ENCODE measurements at regions not wholly inside any gene's neighbourhood (a gene's known extent, or its start where the extent isn't known, plus 50 kb on each side); places are given as distances from the start of the nearest gene placed in this dataset.

DNA sequence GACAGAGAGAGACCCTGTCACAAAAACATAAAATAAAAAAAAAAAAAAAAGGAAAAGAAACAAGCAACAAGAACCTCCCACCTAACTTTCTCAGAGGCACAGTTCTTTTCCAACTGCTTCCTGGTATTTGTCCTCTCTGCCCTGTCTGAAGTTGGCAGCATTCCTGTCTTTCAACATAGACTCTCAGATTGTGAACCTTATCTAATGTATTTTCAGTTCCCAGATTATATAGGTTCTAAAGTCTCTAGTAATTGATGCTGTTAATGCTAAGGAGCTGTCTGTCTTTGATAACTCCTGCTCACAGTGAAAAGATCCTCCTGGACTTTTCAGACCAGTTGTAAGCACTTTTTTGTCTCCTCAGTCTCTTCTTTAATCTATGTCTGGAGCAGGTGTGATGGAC, 199.5 kb upstream of the P2RY1 start:
- CTCF ChIA-PET = no interaction called here
- H3K9ac ChIP-seq (ENCODE audit: control insufficient read depth, insufficient read depth, low read length) = no peak overlapping the region
- RAD21 ChIA-PET (ENCODE audit: unreplicated experiment) = no interaction called here
- H2AFZ ChIP-seq (ENCODE audit: control insufficient read depth, low read depth, low read length) = no peak overlapping the region
- POLR2A ChIA-PET = no interaction called here
- intact Hi-C loops (cut with micrococcal nuclease; ENCODE audit: unreplicated experiment) = no loop called here
- no peak overlapping the region for H3K4me3 ChIP-seq
- no peak overlapping the region for H3K27ac ChIP-seq (ENCODE audit: control insufficient read depth, insufficient read depth)
- no peak for TF ChIP-seq SMAD5 (IDR thresholded peaks at IDR 0.05; ENCODE audit: low read depth)
- no peak for TF ChIP-seq TCF12 (IDR thresholded peaks at IDR 0.05; ENCODE audit: low read depth, low read length)
- TF ChIP-seq CHD4 (IDR thresholded peaks at IDR 0.05) = no peak
- TF ChIP-seq NBN (IDR thresholded peaks at IDR 0.05) = no peak
- TF ChIP-seq ZBED1 (IDR thresholded peaks at IDR 0.05; ENCODE audit: borderline replicate concordance) = no peak
- TF ChIP-seq ZSCAN29 (IDR thresholded peaks at IDR 0.05) = no peak
- SMC1A ChIA-PET (ENCODE audit: uncharacterized antibody, unreplicated experiment) = no interaction called here
- no peak for DNase-seq (ENCODE audit: low read depth, low spot score)
- no peaks in the 10 kb centered on the region for H3K4me1 ChIP-seq (ENCODE audit: control insufficient read depth, insufficient read depth, low read length)
- no peak overlapping the region for H3K4me2 ChIP-seq (ENCODE audit: control insufficient read depth, insufficient read depth)
- H3K36me3 ChIP-seq (ENCODE audit: control insufficient read depth in 2 of 2, insufficient read depth in 2 of 2, low read length in 1 of 2) = no peaks in the 10 kb centered on the region
- ATAC-seq = no peak
- no peaks in the 10 kb centered on the region for H3K79me2 ChIP-seq (ENCODE audit: control insufficient read depth, insufficient read depth, low read length)
- no TSS peak for BruUV-seq (replicated peaks)
- no peak for FAIRE-seq
- H3K9me3 ChIP-seq (replicated peaks; ENCODE audit: control insufficient read depth, insufficient read depth, low read length) = no peaks in the 10 kb centered on the region
- no peaks in the 10 kb centered on the region for H4K20me1 ChIP-seq (ENCODE audit: control insufficient read depth, insufficient read depth)
- no peaks in the 10 kb centered on the region; a peak in 1 of 4 replicates for H3K27me3 ChIP-seq (replicated peaks in 1 of 2; ENCODE audit: control insufficient read depth in 2 of 2, insufficient read depth in 2 of 2, low read length in 1 of 2)
- in situ Hi-C loops (cut with MboI) = no loop called here

DNA sequence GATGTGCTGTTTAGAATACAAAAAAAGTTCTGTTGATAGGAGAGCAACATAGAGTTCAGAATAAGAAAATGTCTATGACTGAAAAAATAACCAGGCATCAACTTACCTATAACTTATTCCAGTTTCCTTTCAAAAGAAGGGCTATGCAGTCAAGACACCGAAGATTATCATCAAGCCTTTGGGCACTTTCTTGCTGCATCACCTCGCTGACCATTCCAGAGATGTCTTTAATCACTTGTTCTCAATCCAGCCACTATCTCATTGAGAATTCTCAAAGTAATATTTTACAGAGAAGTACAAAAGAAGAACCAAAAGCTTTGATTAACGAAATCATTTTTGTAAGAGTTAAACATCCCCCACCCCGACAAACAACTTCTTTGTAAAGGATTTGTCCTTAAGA, 198.3 kb upstream of the P2RY1 start:
- ChIA-PET SMC1A (ENCODE audit: uncharacterized antibody, unreplicated experiment) (no interaction called here), POLR2A (no interaction called here), RAD21 (ENCODE audit: unreplicated experiment) (no interaction called here), CTCF (no interaction called here)
- no peak for DNase-seq (ENCODE audit: low read depth, low spot score)
- Histone ChIP-seq H4K20me1 (ENCODE audit: control insufficient read depth, insufficient read depth) (no peaks in the 10 kb centered on the region), H3K79me2 (ENCODE audit: control insufficient read depth, insufficient read depth, low read length) (no peaks in the 10 kb centered on the region), H3K4me1 (ENCODE audit: control insufficient read depth, insufficient read depth, low read length) (no peaks in the 10 kb centered on the region), H3K4me3 (no peak overlapping the region), H2AFZ (ENCODE audit: control insufficient read depth, low read depth, low read length) (no peak overlapping the region), H3K9ac (ENCODE audit: control insufficient read depth, insufficient read depth, low read length) (no peak overlapping the region), H3K36me3 (ENCODE audit: control insufficient read depth in 2 of 2, insufficient read depth in 2 of 2, low read length in 1 of 2) (no peaks in the 10 kb centered on the region), H3K4me2 (ENCODE audit: control insufficient read depth, insufficient read depth) (no peak overlapping the region), H3K27me3 (replicated peaks in 1 of 2; ENCODE audit: control insufficient read depth in 2 of 2, insufficient read depth in 2 of 2, low read length in 1 of 2) (no peaks in the 10 kb centered on the region; a peak in 1 of 4 replicates), H3K9me3 (replicated peaks; ENCODE audit: control insufficient read depth, insufficient read depth, low read length) (no peaks in the 10 kb centered on the region), H3K27ac (ENCODE audit: control insufficient read depth, insufficient read depth) (no peak overlapping the region)
- TF ChIP-seq, protein P1, sequence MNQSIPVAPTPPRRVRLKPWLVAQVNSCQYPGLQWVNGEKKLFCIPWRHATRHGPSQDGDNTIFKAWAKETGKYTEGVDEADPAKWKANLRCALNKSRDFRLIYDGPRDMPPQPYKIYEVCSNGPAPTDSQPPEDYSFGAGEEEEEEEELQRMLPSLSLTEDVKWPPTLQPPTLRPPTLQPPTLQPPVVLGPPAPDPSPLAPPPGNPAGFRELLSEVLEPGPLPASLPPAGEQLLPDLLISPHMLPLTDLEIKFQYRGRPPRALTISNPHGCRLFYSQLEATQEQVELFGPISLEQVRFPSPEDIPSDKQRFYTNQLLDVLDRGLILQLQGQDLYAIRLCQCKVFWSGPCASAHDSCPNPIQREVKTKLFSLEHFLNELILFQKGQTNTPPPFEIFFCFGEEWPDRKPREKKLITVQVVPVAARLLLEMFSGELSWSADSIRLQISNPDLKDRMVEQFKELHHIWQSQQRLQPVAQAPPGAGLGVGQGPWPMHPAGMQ (IDR thresholded peaks at IDR 0.05; ENCODE audit: borderline replicate concordance) = no peak
- TF ChIP-seq GATAD2B (conservative IDR thresholded peaks at IDR 0.05; ENCODE audit: low read depth) (no peak), CBX3 (IDR thresholded peaks at IDR 0.05; ENCODE audit: borderline replicate concordance, low read depth) (no peak), YBX1 (IDR thresholded peaks at IDR 0.05) (no peak), HDAC2 (IDR thresholded peaks at IDR 0.05) (no peak), EED (IDR thresholded peaks at IDR 0.05; ENCODE audit: low read depth) (no peak), ZNF384 (IDR thresholded peaks at IDR 0.05; ENCODE audit: borderline replicate concordance, low read depth, low read length) (no peak), FOXM1 (IDR thresholded peaks at IDR 0.05; ENCODE audit: low read depth, low read length) (no peak), NFYA (IDR thresholded peaks at IDR 0.05; ENCODE audit: borderline replicate concordance, low read depth, low read length) (no peak), TAF1 (IDR thresholded peaks at IDR 0.05; ENCODE audit: borderline replicate concordance, low read depth, low read length) (no peak)
- TF ChIP-seq, protein P2, sequence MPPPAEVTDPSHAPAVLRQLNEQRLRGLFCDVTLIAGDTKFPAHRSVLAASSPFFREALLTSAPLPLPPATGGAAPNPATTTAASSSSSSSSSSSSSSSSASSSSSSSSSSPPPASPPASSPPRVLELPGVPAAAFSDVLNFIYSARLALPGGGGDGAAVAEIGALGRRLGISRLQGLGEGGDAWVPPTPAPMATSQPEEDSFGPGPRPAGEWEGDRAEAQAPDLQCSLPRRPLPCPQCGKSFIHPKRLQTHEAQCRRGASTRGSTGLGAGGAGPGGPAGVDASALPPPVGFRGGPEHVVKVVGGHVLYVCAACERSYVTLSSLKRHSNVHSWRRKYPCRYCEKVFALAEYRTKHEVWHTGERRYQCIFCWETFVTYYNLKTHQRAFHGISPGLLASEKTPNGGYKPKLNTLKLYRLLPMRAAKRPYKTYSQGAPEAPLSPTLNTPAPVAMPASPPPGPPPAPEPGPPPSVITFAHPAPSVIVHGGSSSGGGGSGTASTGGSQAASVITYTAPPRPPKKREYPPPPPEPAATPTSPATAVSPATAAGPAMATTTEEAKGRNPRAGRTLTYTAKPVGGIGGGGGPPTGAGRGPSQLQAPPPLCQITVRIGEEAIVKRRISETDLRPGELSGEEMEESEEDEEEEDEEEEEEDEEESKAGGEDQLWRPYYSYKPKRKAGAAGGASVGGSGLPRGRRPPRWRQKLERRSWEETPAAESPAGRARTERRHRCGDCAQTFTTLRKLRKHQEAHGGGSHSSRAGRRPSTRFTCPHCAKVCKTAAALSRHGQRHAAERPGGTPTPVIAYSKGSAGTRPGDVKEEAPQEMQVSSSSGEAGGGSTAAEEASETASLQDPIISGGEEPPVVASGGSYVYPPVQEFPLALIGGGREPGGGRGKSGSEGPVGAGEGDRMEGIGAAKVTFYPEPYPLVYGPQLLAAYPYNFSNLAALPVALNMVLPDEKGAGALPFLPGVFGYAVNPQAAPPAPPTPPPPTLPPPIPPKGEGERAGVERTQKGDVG (CRISPR knock-in tag; IDR thresholded peaks at IDR 0.05) = no peak
- no TSS peak for BruUV-seq (replicated peaks)
- intact Hi-C loops (cut with micrococcal nuclease; ENCODE audit: unreplicated experiment) (no loop called here), in situ Hi-C loops (cut with MboI) (no loop called here)
- FAIRE-seq = no peak
- WGBS (ENCODE audit: insufficient coverage, insufficient replicate concordance, low lambda C conversion rate, missing lambda C conversion rate) = 52% methylated on average over 4 of the region's 4 CpGs
- no peak for ATAC-seq
